ENCODE measurements at regions not wholly inside any gene's neighbourhood (a gene's known extent, or its start where the extent isn't known, plus 50 kb on each side); places are given as distances from the start of the nearest gene placed in this dataset.

DNA sequence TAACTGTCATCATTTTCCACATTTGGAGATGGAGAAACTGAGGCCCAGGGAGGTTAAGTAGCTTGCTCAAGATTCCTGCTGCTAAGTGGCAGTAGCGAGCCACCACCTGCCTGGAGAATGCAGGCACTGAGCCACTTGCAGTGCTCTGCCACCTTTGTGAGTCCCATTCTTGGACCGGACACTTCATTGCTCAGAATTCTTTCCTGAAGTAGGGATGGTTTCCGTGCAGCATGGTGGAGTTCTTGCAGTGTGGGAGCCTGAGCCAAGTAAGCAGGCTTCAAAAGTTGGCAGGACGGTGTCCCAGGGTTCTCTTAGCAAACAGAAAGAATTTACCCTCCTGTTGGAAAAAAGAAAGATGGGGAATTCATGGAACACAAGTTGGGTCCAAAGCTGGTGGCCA lies 115.0 kb upstream of the MMADHC start:
- Histone ChIP-seq H3K9me1 (replicated peaks; ENCODE audit: control insufficient read depth, extremely low read depth, insufficient read depth, low read length) (no peaks in the 10 kb centered on the region), H3K36me3 (ENCODE audit: control insufficient read depth in 2 of 2, extremely low read depth in 1 of 2, insufficient read depth in 2 of 2, low read length in 2 of 2) (no peaks in the 10 kb centered on the region), H3K9ac (replicated peaks; ENCODE audit: extremely low read depth, insufficient read depth, low read length) (no peak overlapping the region), H2AFZ (ENCODE audit: low read depth, low read length) (no peak overlapping the region), H3K27me3 (ENCODE audit: control insufficient read depth in 2 of 2, insufficient read depth in 2 of 2, low read length in 2 of 2) (no peaks in the 10 kb centered on the region), H3K79me2 (ENCODE audit: control insufficient read depth, insufficient read depth, low read length) (no peaks in the 10 kb centered on the region), H4K20me1 (replicated peaks; ENCODE audit: control insufficient read depth, extremely low read depth, insufficient read depth, low read length) (no peaks in the 10 kb centered on the region), H3K9me3 (replicated peaks; ENCODE audit: control insufficient read depth, insufficient read depth, low read length) (no peaks in the 10 kb centered on the region), H3K4me3 (replicated peaks in 1 of 3; ENCODE audit: insufficient read depth in 1 of 3, low read depth in 1 of 3, low read length in 3 of 3) (no peak overlapping the region), H3K4me2 (ENCODE audit: insufficient read depth, low read length) (no peak overlapping the region), H3K4me1 (ENCODE audit: control insufficient read depth, extremely low read depth, insufficient read depth, low read length) (peaks cover 18% of the 10 kb centered on the region), H3K27ac (ENCODE audit: insufficient read depth, low read depth, low read length) (peak overlapping the region; percentile 69)
- TF ChIP-seq, protein P1, sequence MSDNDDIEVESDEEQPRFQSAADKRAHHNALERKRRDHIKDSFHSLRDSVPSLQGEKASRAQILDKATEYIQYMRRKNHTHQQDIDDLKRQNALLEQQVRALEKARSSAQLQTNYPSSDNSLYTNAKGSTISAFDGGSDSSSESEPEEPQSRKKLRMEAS (IDR thresholded peaks at IDR 0.05; ENCODE audit: insufficient read depth, insufficient read length), result no peak
- FAIRE-seq (no peak), DNase-seq (ENCODE audit: low read depth, low spot score) (no peak)
- ChIA-PET CTCF (interaction anchor here (1.0 to 3.0 kb wide), 5 partner anchors 10 to 104 kb away, joined by 3 to 10 read pairs (median 3); no protein-coding TSS in a partner anchor), POLR2A (no interaction called here)
- BruUV-seq (replicated peaks), result no TSS peak
- intact Hi-C loops (cut with micrococcal nuclease), result loop anchor here (2.0 kb wide), 1 partner anchor 32 kb away; no protein-coding TSS in a partner anchor
- dilution Hi-C loops (cut with MboI; ENCODE audit: extremely low pct_ligation_motif_present, low sequenced_read_pairs), result no loop called here

DNA sequence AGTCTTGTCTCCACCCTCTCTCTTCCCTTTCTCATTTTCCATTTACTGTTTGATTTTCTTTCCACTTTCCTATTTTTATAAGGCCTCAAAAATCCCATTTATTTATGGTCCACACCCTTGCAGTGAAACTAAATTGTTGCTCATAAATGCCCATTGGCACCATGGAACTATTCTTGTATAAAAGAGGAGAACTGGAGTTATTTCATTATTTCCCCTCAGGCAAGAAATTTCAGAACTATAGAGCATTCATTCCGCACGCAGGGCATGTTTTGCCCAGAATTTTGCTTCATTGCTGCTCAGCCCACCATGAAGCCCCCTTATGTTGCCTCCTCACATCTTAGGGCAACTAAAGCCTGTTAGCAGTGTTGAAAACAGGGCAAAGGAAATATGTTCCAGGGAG lies 113.7 kb upstream of the MMADHC start:
- H3K4me1 ChIP-seq (ENCODE audit: control insufficient read depth, extremely low read depth, insufficient read depth, low read length), result peaks cover 18% of the 10 kb centered on the region
- no peak overlapping the region for H3K4me2 ChIP-seq (ENCODE audit: insufficient read depth, low read length)
- no peaks in the 10 kb centered on the region for H3K9me3 ChIP-seq (replicated peaks; ENCODE audit: control insufficient read depth, insufficient read depth, low read length)
- H2AFZ ChIP-seq (ENCODE audit: low read depth, low read length), result peak overlapping the region; percentile 3
- H3K9ac ChIP-seq (replicated peaks; ENCODE audit: extremely low read depth, insufficient read depth, low read length), result no peak overlapping the region
- CTCF ChIA-PET, result interaction anchor here (3.0 kb wide), 1 partner anchor 9 kb away, joined by 10 read pairs; no protein-coding TSS in a partner anchor
- DNase-seq (ENCODE audit: low read depth, low spot score) (no peak), FAIRE-seq (no peak)
- no peaks in the 10 kb centered on the region for H3K27me3 ChIP-seq (ENCODE audit: control insufficient read depth in 2 of 2, insufficient read depth in 2 of 2, low read length in 2 of 2)
- no peaks in the 10 kb centered on the region for H3K9me1 ChIP-seq (replicated peaks; ENCODE audit: control insufficient read depth, extremely low read depth, insufficient read depth, low read length)
- no peak overlapping the region for H3K27ac ChIP-seq (ENCODE audit: insufficient read depth, low read depth, low read length)
- intact Hi-C loops (cut with micrococcal nuclease) (no loop called here), dilution Hi-C loops (cut with MboI; ENCODE audit: extremely low pct_ligation_motif_present, low sequenced_read_pairs) (no loop called here)
- no peaks in the 10 kb centered on the region for H3K79me2 ChIP-seq (ENCODE audit: control insufficient read depth, insufficient read depth, low read length)
- no peak for TF ChIP-seq FOS (IDR thresholded peaks at IDR 0.05; ENCODE audit: borderline replicate concordance, insufficient read depth, low read length)
- no peak for TF ChIP-seq POLR2AphosphoS5 (IDR thresholded peaks at IDR 0.05; ENCODE audit: insufficient read depth, low read depth, low read length)
- no peak for TF ChIP-seq JUN (IDR thresholded peaks at IDR 0.05; ENCODE audit: borderline replicate concordance, insufficient read depth, insufficient read length, low read depth)
- no peak for TF ChIP-seq POLR2A (IDR thresholded peaks at IDR 0.05; ENCODE audit: low read depth, low read length)
- no peak for TF ChIP-seq GATA2 (IDR thresholded peaks at IDR 0.05; ENCODE audit: insufficient read depth, insufficient read length, low read depth, low read length)
- TF ChIP-seq, protein P2, sequence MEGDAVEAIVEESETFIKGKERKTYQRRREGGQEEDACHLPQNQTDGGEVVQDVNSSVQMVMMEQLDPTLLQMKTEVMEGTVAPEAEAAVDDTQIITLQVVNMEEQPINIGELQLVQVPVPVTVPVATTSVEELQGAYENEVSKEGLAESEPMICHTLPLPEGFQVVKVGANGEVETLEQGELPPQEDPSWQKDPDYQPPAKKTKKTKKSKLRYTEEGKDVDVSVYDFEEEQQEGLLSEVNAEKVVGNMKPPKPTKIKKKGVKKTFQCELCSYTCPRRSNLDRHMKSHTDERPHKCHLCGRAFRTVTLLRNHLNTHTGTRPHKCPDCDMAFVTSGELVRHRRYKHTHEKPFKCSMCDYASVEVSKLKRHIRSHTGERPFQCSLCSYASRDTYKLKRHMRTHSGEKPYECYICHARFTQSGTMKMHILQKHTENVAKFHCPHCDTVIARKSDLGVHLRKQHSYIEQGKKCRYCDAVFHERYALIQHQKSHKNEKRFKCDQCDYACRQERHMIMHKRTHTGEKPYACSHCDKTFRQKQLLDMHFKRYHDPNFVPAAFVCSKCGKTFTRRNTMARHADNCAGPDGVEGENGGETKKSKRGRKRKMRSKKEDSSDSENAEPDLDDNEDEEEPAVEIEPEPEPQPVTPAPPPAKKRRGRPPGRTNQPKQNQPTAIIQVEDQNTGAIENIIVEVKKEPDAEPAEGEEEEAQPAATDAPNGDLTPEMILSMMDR (IDR thresholded peaks at IDR 0.05; ENCODE audit: extremely low read depth in 1 of 2, insufficient read depth in 1 of 2, low read depth in 1 of 2, low read length in 2 of 2), result no peak
- TF ChIP-seq EZH2 (IDR thresholded peaks at IDR 0.05; ENCODE audit: borderline replicate concordance, low read depth, low read length, severe bottlenecking), result no peak
- TF ChIP-seq MYC (IDR thresholded peaks at IDR 0.05; ENCODE audit: low read depth, low read length), result no peak
- TF ChIP-seq, protein P1 (IDR thresholded peaks at IDR 0.05; ENCODE audit: insufficient read depth, insufficient read length), result no peak
- no peak overlapping the region for H3K4me3 ChIP-seq (replicated peaks in 1 of 3; ENCODE audit: insufficient read depth in 1 of 3, low read depth in 1 of 3, low read length in 3 of 3)
- no peaks in the 10 kb centered on the region for H4K20me1 ChIP-seq (replicated peaks; ENCODE audit: control insufficient read depth, extremely low read depth, insufficient read depth, low read length)
- BruUV-seq (replicated peaks), result no TSS peak
- no peaks in the 10 kb centered on the region for H3K36me3 ChIP-seq (ENCODE audit: control insufficient read depth in 2 of 2, extremely low read depth in 1 of 2, insufficient read depth in 2 of 2, low read length in 2 of 2)
- POLR2A ChIA-PET, result no interaction called here
